Panc1 (cell line): ENCODE measurements at regions not wholly inside any gene's neighbourhood (a gene's known extent, or its start where the extent isn't known, plus 50 kb on each side); places are given as distances from the start of the nearest gene placed in this dataset.

ENCODE experiments used
- ATAC-seq: fragments of 200-7000 bp; cut with Tn5 transposase; 2 replicates; pipeline ENCODE4 v1.9.1; 2020; ENCODE audit warnings: mild to moderate bottlenecking, moderate library complexity
- BruUV-seq: library from RNA; stranded (reverse); fragments of 400-500 nt; replicated peaks from 2 replicates; lab custom pipeline; 2021; lab: Mats Ljungman, UMichigan
- CTCF ChIA-PET: fragments of 300-600 bp; sonication (Branson Sonifier 250); formaldehyde crosslinking; loops from one replicate; lab custom pipeline; 2022; ENCODE audit warnings: antibody characterized with exemption; lab: Charles Lee
- POLR2A ChIA-PET: fragments of 300-600 bp; sonication (Branson Sonifier 250); formaldehyde crosslinking; loops from one replicate; lab custom pipeline; 2022; ENCODE audit warnings: antibody characterized with exemption; lab: Charles Lee
- DNase-seq: peaks from one replicate; pipeline ENCODE4 v3.0.0-alpha.2; 2010; ENCODE audit warnings: low read depth, low spot score
- H3K27ac ChIP-seq: 2 replicates; pipeline ENCODE4 v1.5.1; 2011; ENCODE audit warnings: mild to moderate bottlenecking, low read length, inconsistent platforms
- H3K27me3 ChIP-seq: fragments of 200-500 bp; sonication (Bioruptor generic); 2 replicates; pipeline ENCODE4 v1.6.0; 2014; ENCODE audit warnings: low read length, inconsistent platforms; ENCODE audit not compliant: control insufficient read depth, insufficient read depth
- H3K36me3 ChIP-seq: fragments of 200-500 bp; sonication (Bioruptor generic); 2 replicates; pipeline ENCODE4 v1.5.1; 2014; ENCODE audit warnings: inconsistent platforms, mild to moderate bottlenecking, low read length, moderate library complexity; ENCODE audit not compliant: control insufficient read depth, insufficient read depth
- H3K4me1 ChIP-seq: 2 replicates; pipeline ENCODE4 v1.5.1; 2011; ENCODE audit warnings: inconsistent platforms, mild to moderate bottlenecking, low read length, moderate library complexity; ENCODE audit not compliant: control insufficient read depth, insufficient read depth
- H3K4me3 ChIP-seq, 2 experiments: 2 replicates each; pipeline ENCODE4 v1.5.1; 2011 to 2012; ENCODE audit warnings: low read depth in 2 of 2, low read length in 2 of 2, mild to moderate bottlenecking in 2 of 2, inconsistent platforms in 1 of 2, moderate library complexity in 1 of 2
- H3K9me3 ChIP-seq: fragments of 200-500 bp; sonication (Bioruptor generic); 2 replicates; pipeline ENCODE4 v1.5.1; 2014; ENCODE audit warnings: low read depth, mild to moderate bottlenecking, inconsistent platforms, low read length, moderate library complexity; ENCODE audit not compliant: control insufficient read depth, insufficient read depth
- CTCF ChIP-seq: fragments of 450-650 bp; IDR thresholded peaks from 2 replicates; pipeline ENCODE4 v1.5.1; 2017; ENCODE audit warnings: mild to moderate bottlenecking
- POLR2AphosphoS5 ChIP-seq: IDR thresholded peaks from 2 replicates; pipeline ENCODE4 v1.6.1; 2012; ENCODE audit warnings: mild to moderate bottlenecking, low read depth, low read length, moderate library complexity
- SIN3A ChIP-seq: IDR thresholded peaks from 2 replicates; pipeline ENCODE4 v1.6.1; 2012; ENCODE audit warnings: low read depth, mild to moderate bottlenecking, low read length, moderate library complexity, borderline replicate concordance; ENCODE audit not compliant: insufficient read depth
- TCF7L2 ChIP-seq: IDR thresholded peaks from 2 replicates; pipeline ENCODE4 v1.6.1; 2011; ENCODE audit warnings: mild to moderate bottlenecking, low read depth, low read length, inconsistent platforms
- in situ Hi-C: cut with HindIII; loops from 2 replicates; pipeline ENCODE4 v1.10.0; 2016; ENCODE audit warnings: low sequenced_read_pairs, low pct_unique_long_range_greater_than_20kb
- intact Hi-C: fragments of 100-400 bp; cut with micrococcal nuclease; formaldehyde crosslinking; loops from one replicate; pipeline ENCODE4 v1.10.0; 2022; ENCODE audit not compliant: unreplicated experiment
- TF ChIP-seq, protein P1 (sequence below), 2 experiments: IDR thresholded peaks; 2 replicates each; pipeline ENCODE4 v1.6.1; 2011 to 2012; ENCODE audit warnings: low read depth in 2 of 2, control low read depth in 1 of 2, low read length in 1 of 2, mild to moderate bottlenecking in 1 of 2, moderate library complexity in 1 of 2; ENCODE audit not compliant: insufficient read depth in 1 of 2

GRCh38 chr7:46565253-46566096 lies 644.4 kb upstream of the IGFBP3 start:
- in situ Hi-C loops (no loop called here), intact Hi-C loops (no loop called here)
- Histone ChIP-seq H3K27ac (no peak overlapping the region), H3K36me3 (no peaks in the 10 kb centered on the region), H3K9me3 (no peaks in the 10 kb centered on the region), H3K4me3 (no peak overlapping the region), H3K27me3 (no peaks in the 10 kb centered on the region), H3K4me1 (peaks cover 10% of the 10 kb centered on the region; the same call in 1 of the 2 replicates)
- POLR2A ChIA-PET, result no interaction called here
- TF ChIP-seq TCF7L2 (no peak), SIN3A (no peak), POLR2AphosphoS5 (no peak), CTCF (no peak)
- TF ChIP-seq, protein P1, sequence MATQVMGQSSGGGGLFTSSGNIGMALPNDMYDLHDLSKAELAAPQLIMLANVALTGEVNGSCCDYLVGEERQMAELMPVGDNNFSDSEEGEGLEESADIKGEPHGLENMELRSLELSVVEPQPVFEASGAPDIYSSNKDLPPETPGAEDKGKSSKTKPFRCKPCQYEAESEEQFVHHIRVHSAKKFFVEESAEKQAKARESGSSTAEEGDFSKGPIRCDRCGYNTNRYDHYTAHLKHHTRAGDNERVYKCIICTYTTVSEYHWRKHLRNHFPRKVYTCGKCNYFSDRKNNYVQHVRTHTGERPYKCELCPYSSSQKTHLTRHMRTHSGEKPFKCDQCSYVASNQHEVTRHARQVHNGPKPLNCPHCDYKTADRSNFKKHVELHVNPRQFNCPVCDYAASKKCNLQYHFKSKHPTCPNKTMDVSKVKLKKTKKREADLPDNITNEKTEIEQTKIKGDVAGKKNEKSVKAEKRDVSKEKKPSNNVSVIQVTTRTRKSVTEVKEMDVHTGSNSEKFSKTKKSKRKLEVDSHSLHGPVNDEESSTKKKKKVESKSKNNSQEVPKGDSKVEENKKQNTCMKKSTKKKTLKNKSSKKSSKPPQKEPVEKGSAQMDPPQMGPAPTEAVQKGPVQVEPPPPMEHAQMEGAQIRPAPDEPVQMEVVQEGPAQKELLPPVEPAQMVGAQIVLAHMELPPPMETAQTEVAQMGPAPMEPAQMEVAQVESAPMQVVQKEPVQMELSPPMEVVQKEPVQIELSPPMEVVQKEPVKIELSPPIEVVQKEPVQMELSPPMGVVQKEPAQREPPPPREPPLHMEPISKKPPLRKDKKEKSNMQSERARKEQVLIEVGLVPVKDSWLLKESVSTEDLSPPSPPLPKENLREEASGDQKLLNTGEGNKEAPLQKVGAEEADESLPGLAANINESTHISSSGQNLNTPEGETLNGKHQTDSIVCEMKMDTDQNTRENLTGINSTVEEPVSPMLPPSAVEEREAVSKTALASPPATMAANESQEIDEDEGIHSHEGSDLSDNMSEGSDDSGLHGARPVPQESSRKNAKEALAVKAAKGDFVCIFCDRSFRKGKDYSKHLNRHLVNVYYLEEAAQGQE (IDR thresholded peaks at IDR 0.05; ENCODE audit: insufficient read depth in 1 of 2, low read depth in 2 of 2, low read length in 1 of 2), result no peak
- BruUV-seq, result no TSS peak
- CTCF ChIA-PET, result interaction anchor here (0.9 kb wide), 1 partner anchor 643 kb away, joined by 4 read pairs; no protein-coding TSS in a partner anchor
- no peak for ATAC-seq
- no peak for DNase-seq

DNA sequence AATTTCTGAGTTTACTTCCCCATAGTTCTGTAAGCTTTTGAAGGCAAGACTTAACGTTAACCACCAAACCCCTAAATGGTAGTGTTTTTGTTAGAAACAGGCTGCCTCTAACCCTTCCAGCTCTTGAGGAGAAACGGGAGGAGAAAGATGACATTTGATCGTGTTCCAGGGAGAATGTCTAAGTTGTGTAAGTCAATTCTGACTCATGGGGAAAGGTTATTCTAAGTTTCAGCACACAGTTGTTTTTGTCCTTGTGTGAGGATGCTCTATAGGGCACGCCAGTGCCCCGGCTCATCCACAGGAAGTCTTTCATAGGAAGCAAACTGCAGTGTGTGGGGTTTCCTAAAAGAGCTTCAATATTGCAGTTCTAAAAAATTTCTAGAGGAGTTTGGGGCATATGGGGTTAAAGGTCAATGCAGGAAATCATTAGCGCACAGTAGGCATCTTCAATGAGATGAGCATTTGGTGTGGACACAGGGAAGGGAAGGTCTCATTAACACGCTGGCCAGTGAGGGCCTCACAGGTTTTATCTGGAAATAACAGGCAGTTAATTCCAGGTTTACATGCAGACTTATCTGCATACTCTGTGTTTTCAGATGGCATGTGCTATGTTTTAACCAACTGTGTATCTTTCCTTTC lies 638.2 kb upstream of the IGFBP3 start:
- ChIA-PET POLR2A (no interaction called here), CTCF (no interaction called here)
- no peaks in the 10 kb centered on the region for H3K36me3 ChIP-seq
- intact Hi-C loops (no loop called here), in situ Hi-C loops (no loop called here)
- no peak overlapping the region for H3K27ac ChIP-seq
- no TSS peak for BruUV-seq
- H3K27me3 ChIP-seq, result no peaks in the 10 kb centered on the region
- H3K4me3 ChIP-seq, result no peak overlapping the region
- ATAC-seq, result no peak
- no peak for DNase-seq
- H3K4me1 ChIP-seq, result no peaks in the 10 kb centered on the region; the same call in 1 of the 2 replicates
- TF ChIP-seq POLR2AphosphoS5 (no peak), TCF7L2 (no peak), SIN3A (no peak), CTCF (no peak)
- TF ChIP-seq, protein P1 (IDR thresholded peaks at IDR 0.05; ENCODE audit: insufficient read depth in 1 of 2, low read depth in 2 of 2, low read length in 1 of 2), result no peak
- H3K9me3 ChIP-seq, result no peaks in the 10 kb centered on the region
